DMS53 (cell line): ENCODE measurements at regions not wholly inside any gene's neighbourhood (a gene's known extent, or its start where the extent isn't known, plus 50 kb on each side); places are given as distances from the start of the nearest gene placed in this dataset.

ENCODE experiments used
- DNase-seq: peaks from one replicate; lab custom pipeline; 2025; lab: John Stamatoyannopoulos, UW

DNA sequence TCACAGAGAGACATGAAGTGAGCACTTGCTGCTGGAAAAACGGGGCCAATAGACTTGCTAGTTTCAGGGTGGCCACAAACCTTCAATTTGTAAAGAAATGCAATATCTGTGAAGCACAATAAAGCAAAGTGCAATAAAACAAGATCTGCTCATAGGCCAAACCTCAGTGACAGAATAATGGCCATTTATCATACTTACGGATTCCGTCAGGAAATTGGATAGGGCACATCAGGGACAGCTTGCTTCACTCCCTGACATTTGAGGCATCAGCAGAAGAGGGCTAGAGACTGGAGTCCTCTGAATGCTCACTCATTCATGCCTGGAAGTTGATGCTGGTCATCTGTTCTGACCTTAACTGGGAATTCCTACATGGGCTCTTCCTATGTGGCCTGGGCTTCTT is 165.5 kb upstream of the OPRM1 start:
- DNase-seq = no peak

- no peak for DNase-seq
Observed at GRCh38 chr6:153872946-153873345, 166.1 kb upstream of the OPRM1 start.

- no peak for DNase-seq
Observed at GRCh38 chr6:153862927-153863326, 176.1 kb upstream of the OPRM1 start.

GRCh38 chr6:153862139-153862538 is 176.9 kb upstream of the OPRM1 start:
- no peak for DNase-seq

DNA sequence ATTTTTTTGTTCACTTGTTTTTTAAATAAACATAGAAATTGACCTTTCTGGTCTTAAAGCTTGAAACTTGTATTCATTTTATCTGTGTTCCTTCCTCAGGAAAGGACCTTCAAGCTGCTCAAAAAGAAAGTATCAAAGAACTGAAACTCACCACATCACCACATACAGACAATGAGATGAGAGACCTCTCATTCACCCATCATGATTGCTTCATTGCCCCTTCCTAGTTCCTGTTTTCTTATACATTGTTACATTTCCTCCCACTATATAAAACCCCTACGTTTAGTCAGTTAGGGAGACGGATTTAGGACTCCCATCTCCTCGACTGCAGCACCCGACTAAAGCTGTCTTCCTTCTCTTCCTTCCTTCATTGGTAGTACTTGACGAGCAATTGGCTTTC is 180.5 kb upstream of the OPRM1 start:
- DNase-seq = no peak

GRCh38 chr6:153856929-153857376 is 182.1 kb upstream of the OPRM1 start:
- no peak for DNase-seq

- DNase-seq = no peak
Observed at GRCh38 chr6:153852481-153852880, 186.6 kb upstream of the OPRM1 start.

DNA sequence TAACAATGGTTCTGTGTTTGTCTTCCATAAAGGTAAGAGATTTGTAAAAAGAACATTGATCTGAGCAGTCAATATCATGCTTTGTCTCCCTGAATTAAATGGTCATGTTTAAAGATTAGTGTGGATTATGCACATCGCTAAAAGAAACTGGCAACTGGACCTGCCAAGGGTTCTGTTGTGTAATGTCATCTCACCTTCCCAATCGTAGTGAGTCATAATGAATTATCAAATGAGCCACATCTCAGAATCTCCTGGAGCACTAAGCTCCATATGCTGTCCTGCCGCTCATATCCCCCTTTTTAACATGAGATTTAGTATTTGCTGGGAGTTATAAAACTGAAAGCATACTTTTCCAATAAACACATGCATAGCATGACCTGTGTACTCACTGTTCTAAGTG is 187.0 kb upstream of the OPRM1 start:
- no peak for DNase-seq

- DNase-seq = no peak
Observed at GRCh38 chr6:153849072-153849779, 189.8 kb upstream of the OPRM1 start.

DNA sequence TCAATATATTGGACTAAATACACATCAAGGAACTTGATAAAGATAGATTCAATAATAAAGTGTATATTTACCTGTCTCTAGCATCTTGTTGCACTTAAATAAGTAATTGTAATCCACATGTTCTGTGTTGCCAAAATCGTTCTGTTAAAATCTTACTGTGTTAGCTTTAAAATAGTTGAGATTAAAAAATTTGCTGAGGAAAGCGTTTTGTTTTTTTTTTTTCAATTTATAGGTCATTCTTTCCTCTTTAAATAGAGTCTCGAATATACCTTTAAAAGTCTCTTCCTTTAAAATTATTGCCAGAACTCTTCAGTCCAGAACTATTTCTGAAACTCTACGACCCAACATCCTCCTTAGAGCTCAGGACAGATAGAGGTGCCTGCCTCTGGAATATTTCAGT is 195.6 kb upstream of the OPRM1 start:
- no peak for DNase-seq

- DNase-seq = no peak
Observed at GRCh38 chr6:153842491-153842890, 196.5 kb upstream of the OPRM1 start.

GRCh38 chr6:153840039-153840850 is 198.8 kb upstream of the OPRM1 start:
- no peak for DNase-seq

- DNase-seq = no peak
Observed at GRCh38 chr6:153832543-153832942, 206.5 kb upstream of the OPRM1 start.

- DNase-seq = no peak
Observed at GRCh38 chr6:153831350-153832078, 207.5 kb upstream of the OPRM1 start.

DNA sequence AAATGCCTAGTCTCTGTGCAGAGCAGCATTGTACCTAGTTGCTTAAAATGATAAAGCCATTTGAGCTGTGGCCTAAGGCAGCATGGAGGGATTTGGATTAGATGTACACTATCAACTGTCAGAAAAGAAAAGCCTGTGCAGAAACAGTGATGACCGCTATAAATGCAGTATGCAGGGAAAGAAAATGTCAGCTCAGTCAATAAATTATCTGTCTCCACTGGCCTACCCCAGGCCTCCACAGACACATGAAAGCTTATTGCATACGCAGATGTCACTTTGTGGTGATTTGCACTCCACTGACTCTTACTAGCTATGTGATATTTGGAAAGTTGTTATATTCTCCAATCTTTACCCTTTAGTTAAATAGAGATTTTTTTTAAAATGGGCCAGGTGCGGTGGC is 221.9 kb upstream of the OPRM1 start:
- no peak for DNase-seq

- no peak for DNase-seq
Observed at GRCh38 chr6:153816366-153816765, 222.7 kb upstream of the OPRM1 start.

DNA sequence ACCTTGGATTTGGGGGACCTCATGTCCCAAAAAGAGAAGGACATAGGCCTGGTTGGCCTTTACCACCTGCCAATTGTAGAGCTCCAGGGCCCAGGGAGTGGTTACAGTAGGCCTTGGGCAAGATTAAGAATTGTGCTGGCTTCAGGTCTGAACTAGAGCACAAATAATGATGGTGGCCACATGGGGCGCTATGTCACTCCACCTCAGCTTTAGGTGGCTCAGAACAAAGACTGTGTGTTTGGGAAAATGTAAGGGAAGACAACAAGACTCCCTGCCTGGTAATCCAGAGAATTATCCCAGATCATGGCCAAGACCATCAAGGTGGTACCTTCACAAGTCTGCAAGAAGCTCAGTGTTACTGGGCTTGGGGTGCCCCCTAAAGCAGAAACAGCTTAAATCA is 224.9 kb upstream of the OPRM1 start:
- DNase-seq = peak; percentile 23

- peak; percentile 70 for DNase-seq
Observed at GRCh38 chr6:153804755-153805330, 234.2 kb upstream of the OPRM1 start.

GRCh38 chr6:153801917-153802316 is 237.1 kb upstream of the OPRM1 start:
- no peak for DNase-seq

- DNase-seq = no peak
Observed at GRCh38 chr6:153800580-153801188, 238.4 kb upstream of the OPRM1 start.

DNA sequence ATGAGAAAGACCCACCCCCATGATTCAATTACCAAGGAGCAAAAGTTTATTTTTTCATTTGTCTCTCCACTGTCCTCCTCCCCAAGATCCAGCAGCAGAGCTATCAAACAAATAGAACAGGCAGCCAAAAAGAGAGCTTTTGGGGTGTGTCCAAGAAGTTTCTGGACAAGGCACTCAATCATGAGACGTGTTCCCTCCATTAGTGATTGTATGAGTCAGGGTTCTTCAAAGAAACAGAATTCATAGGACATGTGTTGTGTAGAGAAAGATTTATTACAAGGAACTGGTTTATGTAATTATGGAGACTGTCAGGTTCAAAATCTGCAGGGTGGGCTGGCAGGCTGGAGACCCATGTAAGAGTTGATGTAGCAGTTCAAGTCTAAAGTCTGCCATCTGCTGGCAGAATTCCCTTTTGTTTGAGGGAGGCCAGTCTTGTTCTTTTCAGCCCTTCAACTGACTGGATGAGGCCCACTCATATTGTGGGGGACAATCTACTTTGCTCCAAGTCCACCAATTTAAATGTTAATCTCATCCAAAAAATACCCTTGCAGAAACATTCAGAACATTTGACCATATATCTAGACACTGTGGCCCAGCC is 248.1 kb upstream of the OPRM1 start:
- DNase-seq = peak; percentile 38

DNA sequence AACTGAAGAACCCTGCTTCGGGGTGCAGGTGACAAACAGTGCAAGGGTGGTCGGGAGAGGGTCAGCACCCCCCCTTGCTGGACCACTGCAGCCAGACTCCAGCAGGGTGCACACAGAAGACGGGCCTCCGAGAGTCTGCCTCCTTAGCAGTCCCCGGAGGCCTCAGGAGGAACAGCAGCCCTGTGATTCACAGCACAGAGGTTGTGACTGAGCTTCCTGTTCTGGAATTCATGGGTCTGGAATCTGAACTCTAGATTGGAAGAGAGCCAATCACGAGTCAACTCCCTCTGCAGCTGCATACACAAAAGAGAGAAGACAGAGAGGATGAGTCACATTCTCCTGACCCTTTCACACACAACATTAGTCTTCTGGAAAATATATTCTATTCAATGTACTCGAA is 249.0 kb upstream of the OPRM1 start:
- peak; percentile 76 for DNase-seq
